ENCODE measurements at regions not wholly inside any gene's neighbourhood (a gene's known extent, or its start where the extent isn't known, plus 50 kb on each side); places are given as distances from the start of the nearest gene placed in this dataset.

- TF ChIP-seq CTCF (IDR thresholded peaks at IDR 0.05), result no peak
- Histone ChIP-seq H3K36me3 (no peaks in the 10 kb centered on the region), H3K27me3 (ENCODE audit: low read depth) (no peaks in the 10 kb centered on the region), H3K9me3 (no peaks in the 10 kb centered on the region), H3K27ac (no peak overlapping the region), H3K4me1 (no peaks in the 10 kb centered on the region), H3K4me3 (no peak overlapping the region)
- intact Hi-C loops (cut with DNase I), result no loop called here
- no peak for DNase-seq
- ATAC-seq, result no peak
These were observed 1162.4 kb upstream of the NRXN1 start for GRCh38 chr2:52194342-52194741.

GRCh38 chr2:52193804-52194203 is 1161.9 kb upstream of the NRXN1 start:
- H3K4me3 ChIP-seq, result no peak overlapping the region
- no peak for ATAC-seq
- H3K36me3 ChIP-seq, result no peaks in the 10 kb centered on the region
- intact Hi-C loops (cut with DNase I), result no loop called here
- DNase-seq, result no peak
- no peak for TF ChIP-seq CTCF (IDR thresholded peaks at IDR 0.05)
- H3K27me3 ChIP-seq (ENCODE audit: low read depth), result no peaks in the 10 kb centered on the region
- no peaks in the 10 kb centered on the region for H3K4me1 ChIP-seq
- no peaks in the 10 kb centered on the region for H3K9me3 ChIP-seq
- H3K27ac ChIP-seq, result no peak overlapping the region

- no peaks in the 10 kb centered on the region for H3K36me3 ChIP-seq
- H3K27ac ChIP-seq, result no peak overlapping the region
- H3K4me3 ChIP-seq, result no peak overlapping the region
- H3K27me3 ChIP-seq (ENCODE audit: low read depth), result no peaks in the 10 kb centered on the region
- intact Hi-C loops (cut with DNase I), result no loop called here
- ATAC-seq, result no peak
- no peak for DNase-seq
- TF ChIP-seq CTCF (IDR thresholded peaks at IDR 0.05), result no peak
- H3K4me1 ChIP-seq, result no peaks in the 10 kb centered on the region
- no peaks in the 10 kb centered on the region for H3K9me3 ChIP-seq
These were observed 1160.7 kb upstream of the NRXN1 start for GRCh38 chr2:52192656-52193055.

- intact Hi-C loops (cut with DNase I), result no loop called here
- no peak for ATAC-seq
- TF ChIP-seq CTCF (IDR thresholded peaks at IDR 0.05), result no peak
- Histone ChIP-seq H3K4me3 (no peak overlapping the region), H3K27ac (no peak overlapping the region), H3K9me3 (no peaks in the 10 kb centered on the region), H3K27me3 (ENCODE audit: low read depth) (no peaks in the 10 kb centered on the region), H3K36me3 (no peaks in the 10 kb centered on the region), H3K4me1 (no peaks in the 10 kb centered on the region)
- no peak for DNase-seq
These were observed 1149.1 kb upstream of the NRXN1 start for GRCh38 chr2:52181080-52181479.

GRCh38 chr2:52178845-52179244 is 1146.9 kb upstream of the NRXN1 start:
- no peak for TF ChIP-seq CTCF (IDR thresholded peaks at IDR 0.05)

GRCh38 chr2:52145005-52145404 is 1113.1 kb upstream of the NRXN1 start:
- Histone ChIP-seq H3K27ac (no peak overlapping the region), H3K9me3 (no peaks in the 10 kb centered on the region), H3K27me3 (ENCODE audit: low read depth) (no peaks in the 10 kb centered on the region), H3K4me1 (no peaks in the 10 kb centered on the region), H3K36me3 (no peaks in the 10 kb centered on the region), H3K4me3 (no peak overlapping the region)
- DNase-seq (no peak), ATAC-seq (no peak)
- no peak for TF ChIP-seq CTCF (IDR thresholded peaks at IDR 0.05)
- intact Hi-C loops (cut with DNase I), result no loop called here

More at GRCh38 chr2:52178845-52179244, 1146.9 kb upstream of the NRXN1 start:
- ATAC-seq (no peak), DNase-seq (no peak)
- Histone ChIP-seq H3K27me3 (ENCODE audit: low read depth) (no peaks in the 10 kb centered on the region), H3K4me3 (no peak overlapping the region), H3K27ac (no peak overlapping the region), H3K9me3 (no peaks in the 10 kb centered on the region), H3K4me1 (no peaks in the 10 kb centered on the region), H3K36me3 (no peaks in the 10 kb centered on the region)
- intact Hi-C loops (cut with DNase I), result no loop called here
